ENCODE measurements at regions not wholly inside any gene's neighbourhood (a gene's known extent, or its start where the extent isn't known, plus 50 kb on each side); places are given as distances from the start of the nearest gene placed in this dataset.

GRCh38 chr3:81033684-81034083 lies 727.8 kb downstream of the GBE1 start:
- no peaks in the 10 kb centered on the region for H3K27me3 Mint-ChIP-seq
- peaks cover 0 to 3% of the 10 kb centered on the region in 2 donors for H3K9me3 Mint-ChIP-seq
- H3K27ac Mint-ChIP-seq: no peak overlapping the region
- H3K4me3 Mint-ChIP-seq: no peak overlapping the region
- DNase-seq (no peak), ATAC-seq (replicated peaks) (no peak)
- H3K4me1 Mint-ChIP-seq (ENCODE audit: low read depth in 2 of 2): no peaks in the 10 kb centered on the region
- H3K36me3 Mint-ChIP-seq (ENCODE audit: insufficient read depth): no peaks in the 10 kb centered on the region

GRCh38 chr3:81033185-81033584 lies 728.3 kb downstream of the GBE1 start:
- Mint-ChIP-seq H3K27me3 (no peaks in the 10 kb centered on the region), H3K4me3 (no peak overlapping the region), H3K9me3 (peaks cover 0 to 4% of the 10 kb centered on the region in 2 donors), H3K36me3 (ENCODE audit: insufficient read depth) (no peaks in the 10 kb centered on the region), H3K27ac (no peak overlapping the region), H3K4me1 (ENCODE audit: low read depth in 2 of 2) (no peaks in the 10 kb centered on the region)
- ATAC-seq (replicated peaks) (no peak), DNase-seq (no peak)

GRCh38 chr3:81029861-81030260 lies 731.6 kb downstream of the GBE1 start:
- no peak for ATAC-seq (replicated peaks)
- H3K27me3 Mint-ChIP-seq: no peaks in the 10 kb centered on the region
- no peak overlapping the region for H3K27ac Mint-ChIP-seq
- H3K4me1 Mint-ChIP-seq (ENCODE audit: low read depth in 2 of 2): no peaks in the 10 kb centered on the region
- no peaks in the 10 kb centered on the region for H3K36me3 Mint-ChIP-seq (ENCODE audit: insufficient read depth)
- DNase-seq: no peak
- peaks cover 0 to 4% of the 10 kb centered on the region in 2 donors for H3K9me3 Mint-ChIP-seq
- H3K4me3 Mint-ChIP-seq: no peak overlapping the region

GRCh38 chr3:81027344-81027743 lies 734.1 kb downstream of the GBE1 start:
- no peak for ATAC-seq (replicated peaks)
- Mint-ChIP-seq H3K27ac (no peak overlapping the region), H3K27me3 (no peaks in the 10 kb centered on the region), H3K4me1 (ENCODE audit: low read depth in 2 of 2) (no peaks in the 10 kb centered on the region), H3K9me3 (peaks cover 0 to 3% of the 10 kb centered on the region in 2 donors), H3K4me3 (no peak overlapping the region), H3K36me3 (ENCODE audit: insufficient read depth) (no peaks in the 10 kb centered on the region)
- DNase-seq: no peak

DNA sequence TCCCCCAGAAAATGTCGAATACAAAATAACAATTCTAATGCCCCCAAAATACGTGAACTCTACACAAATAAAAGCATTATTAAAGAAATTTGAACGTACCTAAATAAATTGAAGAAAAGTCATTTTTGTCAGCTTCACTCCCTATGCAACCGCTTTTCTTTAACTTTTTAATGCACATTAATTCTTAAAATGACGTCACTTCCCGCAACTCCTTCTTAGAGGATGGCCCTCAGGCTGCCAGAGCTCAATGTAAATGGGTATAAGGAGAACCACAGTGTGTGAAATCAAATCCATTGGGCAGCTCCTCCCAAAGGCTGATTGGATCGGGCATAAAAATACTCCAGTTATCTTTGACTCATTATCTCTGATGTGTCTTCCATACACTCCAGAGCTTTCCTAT lies 736.9 kb downstream of the GBE1 start:
- Mint-ChIP-seq H3K4me1 (ENCODE audit: low read depth in 2 of 2) (no peaks in the 10 kb centered on the region), H3K27me3 (no peaks in the 10 kb centered on the region), H3K4me3 (no peak overlapping the region), H3K36me3 (ENCODE audit: insufficient read depth) (no peaks in the 10 kb centered on the region), H3K9me3 (peaks cover 0 to 5% of the 10 kb centered on the region in 2 donors), H3K27ac (no peak overlapping the region)
- no peak for ATAC-seq (replicated peaks)
- DNase-seq: no peak

- no peak for ATAC-seq (replicated peaks)
- no peaks in the 10 kb centered on the region for H3K36me3 Mint-ChIP-seq (ENCODE audit: insufficient read depth)
Observed at GRCh38 chr3:81022339-81022738, 739.1 kb downstream of the GBE1 start.

DNA sequence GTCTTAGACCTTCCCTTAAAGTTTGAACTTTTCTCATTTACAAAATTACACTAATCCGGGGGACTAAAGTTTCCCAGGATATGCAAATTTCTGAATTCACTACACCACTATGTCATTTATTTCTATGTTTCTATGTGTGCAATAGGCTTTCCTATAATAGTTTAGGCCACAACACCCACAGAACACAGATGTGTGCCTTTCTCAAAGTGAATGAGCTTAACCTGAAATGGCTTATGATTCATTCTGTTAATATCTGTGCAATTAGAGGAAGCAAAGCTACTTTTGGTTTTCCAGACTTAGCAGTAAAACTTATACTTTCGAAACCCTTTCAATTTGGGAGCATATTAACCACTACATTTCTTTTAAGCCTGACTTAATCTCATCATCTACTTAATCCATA lies 748.1 kb downstream of the GBE1 start:
- Mint-ChIP-seq H3K4me3 (no peak overlapping the region), H3K4me1 (ENCODE audit: low read depth in 2 of 2) (no peaks in the 10 kb centered on the region), H3K27me3 (no peaks in the 10 kb centered on the region), H3K9me3 (peaks cover 6 to 8% of the 10 kb centered on the region in 2 donors), H3K27ac (no peak overlapping the region), H3K36me3 (ENCODE audit: insufficient read depth) (no peaks in the 10 kb centered on the region)
- DNase-seq: no peak
- ATAC-seq (replicated peaks): no peak

More at GRCh38 chr3:81022339-81022738, 739.1 kb downstream of the GBE1 start:
- H3K4me1 Mint-ChIP-seq (ENCODE audit: low read depth in 2 of 2): no peaks in the 10 kb centered on the region
- no peaks in the 10 kb centered on the region for H3K27me3 Mint-ChIP-seq
- no peak overlapping the region for H3K4me3 Mint-ChIP-seq
- no peak for DNase-seq
- H3K27ac Mint-ChIP-seq: no peak overlapping the region
- peaks cover under 1 to 7% of the 10 kb centered on the region in 2 donors for H3K9me3 Mint-ChIP-seq

DNA sequence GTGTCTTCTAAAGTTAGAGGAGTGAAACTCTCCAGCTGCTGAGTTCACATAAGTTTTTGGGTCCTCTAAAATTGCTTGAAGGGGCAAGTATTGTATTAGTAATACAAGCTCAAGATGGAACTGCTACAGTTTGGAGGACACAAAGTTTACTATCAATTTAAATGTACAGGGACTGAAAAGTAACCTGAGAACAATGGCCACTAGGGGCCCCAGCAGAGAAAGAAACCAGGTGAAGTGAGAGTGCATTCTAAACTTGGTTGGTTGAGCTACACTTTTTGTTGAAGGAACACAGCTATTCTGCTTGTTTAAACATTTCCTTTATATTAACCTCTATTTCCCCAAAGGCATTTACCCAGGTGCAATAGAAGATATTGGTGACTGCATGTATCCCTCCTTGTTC lies 755.5 kb downstream of the GBE1 start:
- DNase-seq: no peak
- Mint-ChIP-seq H3K4me3 (no peak overlapping the region), H3K27me3 (no peaks in the 10 kb centered on the region)

DNA sequence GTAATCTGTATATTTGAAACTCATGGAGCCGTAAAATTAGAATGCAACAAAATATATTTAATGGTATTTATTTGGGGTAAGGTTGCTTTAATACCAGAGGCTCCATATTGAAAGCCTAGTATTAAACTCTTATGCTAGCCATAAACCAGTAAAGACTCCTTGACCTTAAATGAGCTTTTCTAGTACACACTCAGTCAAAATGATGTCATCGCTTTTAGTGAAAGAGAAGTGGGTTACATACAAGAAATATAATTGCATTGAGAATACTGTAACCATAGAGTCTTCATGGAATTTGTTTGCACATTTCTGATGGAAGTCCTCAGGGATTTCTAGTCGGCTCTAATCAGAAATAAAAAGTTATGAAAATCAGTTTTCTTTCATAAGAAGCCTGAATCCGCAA lies 757.6 kb downstream of the GBE1 start:
- ATAC-seq (replicated peaks) (no peak), DNase-seq (no peak)
- Mint-ChIP-seq H3K9me3 (peaks cover 0 to 4% of the 10 kb centered on the region in 2 donors), H3K27me3 (no peaks in the 10 kb centered on the region), H3K36me3 (ENCODE audit: insufficient read depth) (no peaks in the 10 kb centered on the region), H3K27ac (no peak overlapping the region), H3K4me3 (no peak overlapping the region), H3K4me1 (ENCODE audit: low read depth in 2 of 2) (no peaks in the 10 kb centered on the region)

More for the DNA sequence above, 755.5 kb downstream of the GBE1 start:
- H3K9me3 Mint-ChIP-seq: peaks cover 0 to 4% of the 10 kb centered on the region in 2 donors
- H3K4me1 Mint-ChIP-seq (ENCODE audit: low read depth in 2 of 2): no peaks in the 10 kb centered on the region
- ATAC-seq (replicated peaks): no peak
- H3K27ac Mint-ChIP-seq: no peak overlapping the region
- no peaks in the 10 kb centered on the region for H3K36me3 Mint-ChIP-seq (ENCODE audit: insufficient read depth)

DNA sequence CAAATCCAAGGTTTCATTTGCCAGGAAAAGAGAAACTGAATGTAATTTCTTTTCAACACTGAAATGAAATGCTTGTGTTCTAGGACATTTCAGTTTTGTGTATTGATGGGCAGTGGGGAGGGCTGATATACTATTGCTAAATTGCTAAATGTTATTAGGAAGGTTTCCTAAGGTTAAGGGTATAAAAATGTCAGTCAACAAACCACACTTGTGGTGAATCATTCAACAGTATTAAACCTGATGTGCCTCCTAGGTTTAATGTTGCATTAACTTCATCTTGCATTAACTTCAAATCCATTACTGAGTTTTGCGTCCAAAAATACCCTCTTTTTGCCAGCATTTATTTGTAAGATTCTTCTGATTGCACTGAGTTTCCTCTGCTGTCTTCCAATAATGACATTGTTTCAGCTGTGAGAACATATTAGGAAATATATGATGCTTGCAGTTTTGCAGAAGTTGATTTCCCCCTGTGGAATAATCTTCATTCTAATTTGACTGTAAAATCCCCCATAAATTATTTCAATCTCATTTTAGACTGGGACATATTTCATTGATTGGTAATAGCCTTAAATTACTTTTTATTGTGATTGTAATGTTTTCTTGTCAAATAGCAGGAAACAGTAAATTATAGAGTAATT lies 758.3 kb downstream of the GBE1 start:
- Mint-ChIP-seq H3K27ac (no peak overlapping the region), H3K4me3 (no peak overlapping the region), H3K4me1 (ENCODE audit: low read depth in 2 of 2) (no peaks in the 10 kb centered on the region), H3K36me3 (ENCODE audit: insufficient read depth) (no peaks in the 10 kb centered on the region), H3K27me3 (no peaks in the 10 kb centered on the region), H3K9me3 (peaks cover 0 to 4% of the 10 kb centered on the region in 2 donors)
- no peak for DNase-seq
- ATAC-seq (replicated peaks): no peak

GRCh38 chr3:80999481-80999880 lies 762.0 kb downstream of the GBE1 start:
- no peak for DNase-seq
- ATAC-seq (replicated peaks): no peak
- Mint-ChIP-seq H3K27me3 (no peaks in the 10 kb centered on the region), H3K9me3 (peaks cover 0 to 2% of the 10 kb centered on the region in 2 donors), H3K36me3 (ENCODE audit: insufficient read depth) (no peaks in the 10 kb centered on the region), H3K4me3 (no peak overlapping the region), H3K27ac (no peak overlapping the region), H3K4me1 (ENCODE audit: low read depth in 2 of 2) (no peaks in the 10 kb centered on the region)

- no peak overlapping the region for H3K4me3 Mint-ChIP-seq
- DNase-seq: no peak
- H3K27ac Mint-ChIP-seq: no peak overlapping the region
- no peaks in the 10 kb centered on the region for H3K36me3 Mint-ChIP-seq (ENCODE audit: insufficient read depth)
- no peaks in the 10 kb centered on the region for H3K4me1 Mint-ChIP-seq (ENCODE audit: low read depth in 2 of 2)
- no peak for ATAC-seq (replicated peaks)
- no peaks in the 10 kb centered on the region for H3K27me3 Mint-ChIP-seq
- H3K9me3 Mint-ChIP-seq: peaks cover 0 to 2% of the 10 kb centered on the region in 2 donors
Observed at GRCh38 chr3:80998022-80998421, 763.4 kb downstream of the GBE1 start.

- DNase-seq (no peak), ATAC-seq (replicated peaks) (no peak)
- H3K27ac Mint-ChIP-seq: no peak overlapping the region
- H3K4me1 Mint-ChIP-seq (ENCODE audit: low read depth in 2 of 2): no peaks in the 10 kb centered on the region
- peaks cover 0 to 2% of the 10 kb centered on the region in 2 donors for H3K9me3 Mint-ChIP-seq
- no peaks in the 10 kb centered on the region for H3K36me3 Mint-ChIP-seq (ENCODE audit: insufficient read depth)
- no peaks in the 10 kb centered on the region for H3K27me3 Mint-ChIP-seq
- no peak overlapping the region for H3K4me3 Mint-ChIP-seq
Observed at GRCh38 chr3:80997622-80998021, 763.8 kb downstream of the GBE1 start.

DNA sequence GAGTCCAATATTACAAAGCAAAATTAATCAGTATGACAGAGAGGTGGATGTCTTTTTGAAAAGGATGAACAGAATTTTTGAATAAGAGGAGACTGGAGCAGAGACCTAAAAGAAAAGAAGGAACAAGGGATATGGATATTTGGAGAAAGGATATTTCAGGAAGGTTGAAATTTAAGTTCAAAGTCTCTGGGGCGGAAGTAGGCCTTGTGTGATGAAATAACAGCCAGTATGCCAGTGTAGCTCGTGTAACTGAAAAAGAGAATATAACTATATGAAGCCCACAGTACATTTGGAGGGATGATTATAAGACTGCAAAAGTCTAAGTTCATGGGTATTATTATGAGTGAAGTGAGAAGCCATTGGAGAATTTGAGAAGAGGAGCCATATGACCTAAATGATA lies 766.7 kb downstream of the GBE1 start:
- Mint-ChIP-seq H3K27ac (no peak overlapping the region), H3K9me3 (peaks cover 0 to 8% of the 10 kb centered on the region in 2 donors), H3K36me3 (ENCODE audit: insufficient read depth) (no peaks in the 10 kb centered on the region), H3K4me3 (no peak overlapping the region), H3K4me1 (ENCODE audit: low read depth in 2 of 2) (no peaks in the 10 kb centered on the region), H3K27me3 (no peaks in the 10 kb centered on the region)
- DNase-seq (no peak), ATAC-seq (replicated peaks) (no peak)

All from effector memory CD8-positive, alpha-beta T cell (primary cell).